ENCODE measurements at regions not wholly inside any gene's neighbourhood (a gene's known extent, or its start where the extent isn't known, plus 50 kb on each side); places are given as distances from the start of the nearest gene placed in this dataset.
A peak's percentile ranks its signal among the peaks of the same experiment; 100 is the strongest.

DNA sequence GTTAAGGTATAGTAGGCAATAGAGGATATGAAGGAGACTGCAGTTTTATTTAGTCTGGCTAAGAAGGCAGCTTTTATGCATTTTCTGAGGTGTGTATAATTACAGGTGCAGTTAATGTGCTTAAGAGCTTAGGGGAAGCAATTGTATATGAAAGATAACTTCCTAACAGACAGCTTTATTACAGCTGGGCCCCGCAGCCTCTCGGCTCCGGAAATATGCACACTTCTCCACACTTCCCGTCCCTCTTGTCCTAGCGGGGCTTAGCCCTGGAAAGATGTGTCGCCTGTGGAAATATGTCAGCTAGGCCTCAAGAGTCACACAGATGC, 178.4 kb upstream of the ARID1B start:
- Histone ChIP-seq H3K9me3 (no peaks in the 10 kb centered on the region), H3K4me3 (no peak overlapping the region), H3K36me3 (no peaks in the 10 kb centered on the region), H3K4me1 (peaks cover 19% of the 10 kb centered on the region), H3K27me3 (no peaks in the 10 kb centered on the region), H3K27ac (peak overlapping the region; percentile 85)
- TF ChIP-seq, protein P1, sequence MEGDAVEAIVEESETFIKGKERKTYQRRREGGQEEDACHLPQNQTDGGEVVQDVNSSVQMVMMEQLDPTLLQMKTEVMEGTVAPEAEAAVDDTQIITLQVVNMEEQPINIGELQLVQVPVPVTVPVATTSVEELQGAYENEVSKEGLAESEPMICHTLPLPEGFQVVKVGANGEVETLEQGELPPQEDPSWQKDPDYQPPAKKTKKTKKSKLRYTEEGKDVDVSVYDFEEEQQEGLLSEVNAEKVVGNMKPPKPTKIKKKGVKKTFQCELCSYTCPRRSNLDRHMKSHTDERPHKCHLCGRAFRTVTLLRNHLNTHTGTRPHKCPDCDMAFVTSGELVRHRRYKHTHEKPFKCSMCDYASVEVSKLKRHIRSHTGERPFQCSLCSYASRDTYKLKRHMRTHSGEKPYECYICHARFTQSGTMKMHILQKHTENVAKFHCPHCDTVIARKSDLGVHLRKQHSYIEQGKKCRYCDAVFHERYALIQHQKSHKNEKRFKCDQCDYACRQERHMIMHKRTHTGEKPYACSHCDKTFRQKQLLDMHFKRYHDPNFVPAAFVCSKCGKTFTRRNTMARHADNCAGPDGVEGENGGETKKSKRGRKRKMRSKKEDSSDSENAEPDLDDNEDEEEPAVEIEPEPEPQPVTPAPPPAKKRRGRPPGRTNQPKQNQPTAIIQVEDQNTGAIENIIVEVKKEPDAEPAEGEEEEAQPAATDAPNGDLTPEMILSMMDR (IDR thresholded peaks at IDR 0.05): no peak
- no peak for TF ChIP-seq POLR2AphosphoS5 (IDR thresholded peaks at IDR 0.05)
- DNase-seq (ENCODE audit: low spot score in 2 of 2): no peak
- 91% methylated on average over 6 of the region's 6 CpGs for WGBS

DNA sequence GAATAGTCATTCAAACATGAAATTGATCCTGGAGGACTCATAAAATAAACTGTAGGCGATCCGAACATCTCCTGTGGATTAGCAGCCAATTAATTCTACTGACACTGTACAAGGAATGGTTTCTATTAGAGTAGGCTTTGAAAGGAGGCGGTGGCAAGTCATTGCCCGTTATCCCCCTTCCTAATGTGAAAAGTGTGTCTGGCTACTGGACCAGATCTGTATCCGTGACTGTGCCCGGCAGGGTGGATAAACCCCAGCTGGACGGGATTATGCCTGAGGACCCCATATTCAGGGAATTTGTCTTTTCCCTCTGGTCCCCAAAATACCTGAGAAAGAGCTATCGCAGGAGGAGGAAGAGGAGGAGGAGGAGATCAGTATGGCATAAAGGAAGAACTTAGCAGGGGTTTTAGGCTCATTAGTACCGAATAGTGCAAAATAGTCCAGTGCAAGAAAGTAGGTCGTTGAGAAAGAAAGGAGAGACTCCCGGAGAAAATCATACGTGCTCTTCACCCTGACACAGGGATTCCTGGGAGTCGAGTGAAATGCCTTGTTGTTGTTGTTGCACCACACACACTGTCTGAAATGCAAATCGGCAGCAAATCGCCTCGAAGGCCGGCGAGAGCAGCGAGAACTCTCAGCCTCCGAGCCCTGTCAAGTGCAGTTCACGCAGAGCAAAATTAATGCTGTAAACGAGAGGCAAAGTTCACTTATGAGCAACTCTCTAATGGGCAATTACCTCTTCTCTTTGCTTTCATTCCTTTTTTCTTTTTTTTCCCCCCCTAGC, 178.9 kb upstream of the ARID1B start:
- 63% methylated on average over 22 of the region's 22 CpGs for WGBS
- no peak for DNase-seq (ENCODE audit: low spot score in 2 of 2)
- H3K27ac ChIP-seq: no peak overlapping the region
- TF ChIP-seq POLR2AphosphoS5 (IDR thresholded peaks at IDR 0.05): no peak
- no peak for TF ChIP-seq EP300 (IDR thresholded peaks at IDR 0.05)
- TF ChIP-seq, protein P1 (IDR thresholded peaks at IDR 0.05): no peak
- no peak for TF ChIP-seq POLR2A (IDR thresholded peaks at IDR 0.05)
- H3K9me3 ChIP-seq: no peaks in the 10 kb centered on the region
- no peak overlapping the region for H3K4me3 ChIP-seq
- H3K27me3 ChIP-seq: no peaks in the 10 kb centered on the region
- peaks cover 19% of the 10 kb centered on the region for H3K4me1 ChIP-seq
- H3K36me3 ChIP-seq: no peaks in the 10 kb centered on the region

DNA sequence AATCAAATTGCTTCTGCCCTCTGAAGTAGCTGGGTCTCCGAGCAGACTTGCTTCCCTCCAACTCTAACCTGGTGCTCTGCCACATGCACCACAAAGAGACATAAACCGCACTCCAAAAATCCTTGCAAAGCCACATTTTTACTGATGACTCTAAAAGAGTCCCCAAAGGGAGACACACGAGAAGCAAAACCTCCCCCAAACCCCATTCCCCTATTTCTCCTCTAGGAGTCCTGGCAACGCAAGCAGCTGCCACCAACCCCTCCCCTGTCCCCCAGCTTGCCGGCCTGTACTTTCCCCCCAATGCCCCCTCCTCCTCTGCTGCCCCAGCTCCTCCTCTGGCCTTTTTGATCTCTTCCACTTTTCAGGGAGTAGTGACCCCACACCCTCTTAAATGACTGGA, 180.1 kb upstream of the ARID1B start:
- WGBS: 71% methylated on average over 5 of the region's 5 CpGs
- Histone ChIP-seq H3K27me3 (no peaks in the 10 kb centered on the region), H3K36me3 (no peaks in the 10 kb centered on the region), H3K27ac (no peak overlapping the region), H3K9me3 (no peaks in the 10 kb centered on the region), H3K4me3 (no peak overlapping the region), H3K4me1 (peaks cover 19% of the 10 kb centered on the region)
- DNase-seq (ENCODE audit: low spot score in 2 of 2): no peak
- TF ChIP-seq POLR2AphosphoS5 (IDR thresholded peaks at IDR 0.05) (no peak), POLR2A (IDR thresholded peaks at IDR 0.05) (no peak), EP300 (IDR thresholded peaks at IDR 0.05) (no peak)
- TF ChIP-seq, protein P1 (IDR thresholded peaks at IDR 0.05): no peak

DNA sequence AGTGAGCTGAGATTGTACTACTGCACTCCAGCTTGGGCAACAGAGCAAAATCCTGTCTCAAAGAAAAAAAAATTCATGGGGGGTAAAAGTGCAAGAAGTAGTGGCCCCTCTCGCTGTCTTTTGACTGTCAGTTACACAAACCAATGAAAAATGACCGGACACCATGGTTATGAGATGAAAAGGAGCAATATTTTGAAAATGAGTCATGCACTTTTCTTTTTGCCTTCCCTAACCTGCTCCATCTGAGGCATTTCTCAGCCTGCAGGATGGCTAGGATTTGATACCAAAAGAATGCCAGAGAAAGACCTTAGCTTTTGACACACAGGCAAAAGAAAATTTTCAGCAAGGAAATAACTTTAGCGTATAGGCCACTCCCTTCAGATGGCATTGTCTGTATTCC, 181.7 kb upstream of the ARID1B start:
- Histone ChIP-seq H3K27me3 (no peaks in the 10 kb centered on the region), H3K4me1 (peaks cover 7% of the 10 kb centered on the region), H3K36me3 (no peaks in the 10 kb centered on the region), H3K4me3 (no peak overlapping the region), H3K9me3 (no peaks in the 10 kb centered on the region), H3K27ac (no peak overlapping the region)
- TF ChIP-seq POLR2AphosphoS5 (IDR thresholded peaks at IDR 0.05): no peak
- no peak for TF ChIP-seq POLR2A (IDR thresholded peaks at IDR 0.05)
- no peak for TF ChIP-seq EP300 (IDR thresholded peaks at IDR 0.05)
- TF ChIP-seq, protein P1 (IDR thresholded peaks at IDR 0.05): no peak
- 78% methylated on average over 3 of the region's 3 CpGs for WGBS
- no peak for DNase-seq (ENCODE audit: low spot score in 2 of 2)

DNA sequence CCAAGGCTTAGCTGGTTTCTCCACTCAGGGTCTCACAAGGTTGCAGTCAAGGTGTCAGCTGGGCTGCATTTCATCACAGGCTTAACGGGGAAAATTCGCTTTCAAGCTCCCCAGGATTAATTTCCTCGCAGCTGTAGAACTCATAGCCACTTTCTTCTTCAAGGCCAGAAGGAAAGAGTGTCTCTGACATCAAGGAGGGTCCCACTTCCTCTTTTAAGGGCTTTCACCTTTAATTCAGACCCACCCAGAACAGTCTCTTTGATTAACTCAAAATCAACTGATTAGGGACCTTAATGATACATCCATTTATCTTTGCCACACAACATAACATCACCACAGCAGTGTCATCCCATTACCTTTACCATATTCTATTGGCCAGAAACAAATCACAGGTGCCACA, 183.3 kb upstream of the ARID1B start:
- Histone ChIP-seq H3K9me3 (no peaks in the 10 kb centered on the region), H3K27ac (no peak overlapping the region), H3K4me1 (no peaks in the 10 kb centered on the region), H3K4me3 (no peak overlapping the region), H3K36me3 (no peaks in the 10 kb centered on the region), H3K27me3 (no peaks in the 10 kb centered on the region)
- WGBS: 96% methylated on average over 3 of the region's 3 CpGs
- no peak for DNase-seq (ENCODE audit: low spot score in 2 of 2)
- TF ChIP-seq POLR2AphosphoS5 (IDR thresholded peaks at IDR 0.05) (no peak), POLR2A (IDR thresholded peaks at IDR 0.05) (no peak), EP300 (IDR thresholded peaks at IDR 0.05) (no peak)
- TF ChIP-seq, protein P1 (IDR thresholded peaks at IDR 0.05): no peak

Measured in suprapubic skin (tissue), 4 donors.